ENCODE measurements at regions not wholly inside any gene's neighbourhood (a gene's known extent, or its start where the extent isn't known, plus 50 kb on each side); places are given as distances from the start of the nearest gene placed in this dataset.

DNA sequence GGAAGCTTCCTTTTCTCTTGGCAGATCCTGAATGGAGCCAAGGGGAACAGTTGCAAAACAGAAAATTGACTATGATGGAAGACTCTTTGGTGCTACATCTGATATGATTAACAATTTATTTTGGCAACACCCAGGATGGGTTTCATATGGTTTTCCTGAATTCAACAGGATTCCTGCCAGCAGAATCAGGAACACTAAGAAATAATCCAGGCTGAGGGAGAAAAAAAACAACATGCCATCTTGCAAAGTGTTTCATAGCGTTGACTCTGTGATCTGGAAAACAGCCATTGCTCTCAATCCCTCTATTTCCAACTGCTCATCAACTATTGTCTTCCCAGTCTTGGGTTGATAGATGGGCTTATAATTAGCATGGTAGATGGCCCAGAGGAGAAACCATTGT lies 303.8 kb upstream of the KLF3 start:
- TF ChIP-seq, protein P1, sequence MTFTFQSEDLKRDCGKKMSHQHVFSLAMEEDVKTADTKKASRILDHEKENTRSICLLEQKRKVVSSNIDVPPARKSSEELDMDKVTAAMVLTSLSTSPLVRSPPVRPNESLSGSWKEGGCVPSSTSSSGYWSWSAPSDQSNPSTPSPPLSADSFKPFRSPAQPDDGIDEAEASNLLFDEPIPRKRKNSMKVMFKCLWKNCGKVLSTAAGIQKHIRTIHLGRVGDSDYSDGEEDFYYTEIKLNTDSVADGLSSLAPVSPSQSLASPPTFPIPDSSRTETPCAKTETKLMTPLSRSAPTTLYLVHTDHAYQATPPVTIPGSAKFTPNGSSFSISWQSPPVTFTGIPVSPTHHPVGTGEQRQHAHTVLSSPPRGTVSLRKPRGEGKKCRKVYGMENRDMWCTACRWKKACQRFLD (CRISPR knock-in tag; IDR thresholded peaks at IDR 0.05; ENCODE audit: borderline replicate concordance), result no peak
- TF ChIP-seq ZNF670 (CRISPR knock-in tag; IDR thresholded peaks at IDR 0.05; ENCODE audit: borderline replicate concordance) (no peak), ZBTB49 (CRISPR knock-in tag; IDR thresholded peaks at IDR 0.05; ENCODE audit: borderline replicate concordance) (no peak), EZH2 (conservative IDR thresholded peaks at IDR 0.05; ENCODE audit: low read depth, low read length) (no peak), ZFP36 (IDR thresholded peaks at IDR 0.05; ENCODE audit: borderline replicate concordance, low read depth, low read length, partially characterized antibody) (no peak), ZZZ3 (CRISPR knock-in tag; IDR thresholded peaks at IDR 0.05; ENCODE audit: borderline replicate concordance) (no peak), EP300 (IDR thresholded peaks at IDR 0.05; ENCODE audit: low read depth in 2 of 2, low read length in 2 of 2) (no peak), EP300 (CRISPR knock-in tag; IDR thresholded peaks at IDR 0.05; ENCODE audit: borderline replicate concordance) (no peak), ZNF350 (CRISPR knock-in tag; IDR thresholded peaks at IDR 0.05; ENCODE audit: borderline replicate concordance, low read depth) (no peak), CHCHD3 (CRISPR knock-in tag; IDR thresholded peaks at IDR 0.05) (no peak), CEBPB (IDR thresholded peaks at IDR 0.05; ENCODE audit: borderline replicate concordance, low read depth, low read length) (no peak), SNAPC2 (CRISPR knock-in tag; IDR thresholded peaks at IDR 0.05) (no peak), RFX1 (IDR thresholded peaks at IDR 0.05) (no peak)
- TF ChIP-seq, protein P2, sequence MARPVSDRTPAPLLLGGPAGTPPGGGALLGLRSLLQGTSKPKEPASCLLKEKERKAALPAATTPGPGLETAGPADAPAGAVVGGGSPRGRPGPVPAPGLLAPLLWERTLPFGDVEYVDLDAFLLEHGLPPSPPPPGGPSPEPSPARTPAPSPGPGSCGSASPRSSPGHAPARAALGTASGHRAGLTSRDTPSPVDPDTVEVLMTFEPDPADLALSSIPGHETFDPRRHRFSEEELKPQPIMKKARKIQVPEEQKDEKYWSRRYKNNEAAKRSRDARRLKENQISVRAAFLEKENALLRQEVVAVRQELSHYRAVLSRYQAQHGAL (CRISPR knock-in tag; IDR thresholded peaks at IDR 0.05; ENCODE audit: not compliant biosample characterization), result no peak
- TF ChIP-seq, protein P3, sequence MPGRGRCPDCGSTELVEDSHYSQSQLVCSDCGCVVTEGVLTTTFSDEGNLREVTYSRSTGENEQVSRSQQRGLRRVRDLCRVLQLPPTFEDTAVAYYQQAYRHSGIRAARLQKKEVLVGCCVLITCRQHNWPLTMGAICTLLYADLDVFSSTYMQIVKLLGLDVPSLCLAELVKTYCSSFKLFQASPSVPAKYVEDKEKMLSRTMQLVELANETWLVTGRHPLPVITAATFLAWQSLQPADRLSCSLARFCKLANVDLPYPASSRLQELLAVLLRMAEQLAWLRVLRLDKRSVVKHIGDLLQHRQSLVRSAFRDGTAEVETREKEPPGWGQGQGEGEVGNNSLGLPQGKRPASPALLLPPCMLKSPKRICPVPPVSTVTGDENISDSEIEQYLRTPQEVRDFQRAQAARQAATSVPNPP (CRISPR knock-in tag; IDR thresholded peaks at IDR 0.05), result no peak
